ENCODE measurements at regions not wholly inside any gene's neighbourhood (a gene's known extent, or its start where the extent isn't known, plus 50 kb on each side); places are given as distances from the start of the nearest gene placed in this dataset.

GRCh38 chr2:180356676-180357075 is 349.6 kb upstream of the CWC22 start:
- CTCF ChIA-PET = interaction anchor here (0.6 kb wide), 1 partner anchor 225 kb away, joined by 4 read pairs; no protein-coding TSS in a partner anchor
- no peaks in the 10 kb centered on the region for H3K27me3 ChIP-seq (ENCODE audit: control insufficient read depth, insufficient read depth, low read length)
- H3K9me3 ChIP-seq (ENCODE audit: control insufficient read depth, insufficient read depth, low read length) = no peaks in the 10 kb centered on the region
- no peak overlapping the region for H3K27ac ChIP-seq (ENCODE audit: low read depth, low read length)
- POLR2A ChIA-PET = no interaction called here
- H3K4me3 ChIP-seq (ENCODE audit: low read depth, low read length) = no peak overlapping the region
- TF ChIP-seq CTCF (IDR thresholded peaks at IDR 0.05; ENCODE audit: low read depth, low read length) = no peak
- DNase-seq (ENCODE audit: low read depth, low spot score) = no peak

DNA sequence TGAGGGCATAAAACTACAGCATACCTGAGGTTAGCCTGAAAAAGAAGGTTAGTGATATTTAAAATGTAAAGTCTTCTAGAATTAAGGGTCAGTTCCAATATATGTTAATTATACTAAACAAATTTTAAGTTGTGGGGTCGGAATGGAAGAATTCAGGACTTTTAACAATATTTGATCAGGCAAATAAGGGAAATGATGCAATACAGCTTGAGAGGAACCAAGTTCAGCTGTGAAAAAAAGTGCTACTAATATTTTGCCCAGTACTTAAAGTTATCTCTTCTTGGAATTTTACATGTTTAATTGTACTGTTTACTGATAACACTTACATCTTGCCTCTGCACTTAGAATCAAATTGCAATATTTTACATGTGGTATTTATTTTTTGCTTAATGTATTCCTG is 345.5 kb upstream of the CWC22 start:
- no peaks in the 10 kb centered on the region for H3K27me3 ChIP-seq (ENCODE audit: control insufficient read depth, insufficient read depth, low read length)

DNA sequence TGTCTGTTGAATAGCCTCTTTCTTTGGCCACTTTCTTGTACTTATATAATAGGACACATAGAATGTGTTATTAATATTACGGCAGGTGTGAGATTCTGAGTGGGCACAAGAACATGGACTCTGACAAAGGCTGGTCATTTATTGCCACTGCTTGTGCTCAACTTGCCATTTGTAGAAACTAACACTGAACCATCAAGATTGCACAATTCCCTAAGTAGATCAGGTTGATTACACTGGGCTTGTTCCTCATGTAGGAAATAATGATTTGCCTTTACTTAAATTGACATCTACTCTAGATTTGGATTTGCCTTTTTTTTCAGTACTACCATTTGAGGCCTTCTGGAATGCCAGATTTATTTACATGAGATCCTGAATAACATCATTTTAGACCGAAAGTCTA is 342.7 kb upstream of the CWC22 start:
- no peak for TF ChIP-seq CTCF (IDR thresholded peaks at IDR 0.05; ENCODE audit: low read depth, low read length)
- ChIA-PET POLR2A (no interaction called here), CTCF (no interaction called here)
- Histone ChIP-seq H3K4me3 (ENCODE audit: low read depth, low read length) (no peak overlapping the region), H3K27me3 (ENCODE audit: control insufficient read depth, insufficient read depth, low read length) (no peaks in the 10 kb centered on the region), H3K9me3 (ENCODE audit: control insufficient read depth, insufficient read depth, low read length) (no peaks in the 10 kb centered on the region), H3K27ac (ENCODE audit: low read depth, low read length) (no peak overlapping the region)
- DNase-seq (ENCODE audit: low read depth, low spot score) = no peak

More for the DNA sequence above, 345.5 kb upstream of the CWC22 start:
- POLR2A ChIA-PET = no interaction called here
- Histone ChIP-seq H3K9me3 (ENCODE audit: control insufficient read depth, insufficient read depth, low read length) (no peaks in the 10 kb centered on the region), H3K4me3 (ENCODE audit: low read depth, low read length) (no peak overlapping the region), H3K27ac (ENCODE audit: low read depth, low read length) (no peak overlapping the region)
- CTCF ChIA-PET = no interaction called here
- DNase-seq (ENCODE audit: low read depth, low spot score) = no peak
- TF ChIP-seq CTCF (IDR thresholded peaks at IDR 0.05; ENCODE audit: low read depth, low read length) = no peak

DNA sequence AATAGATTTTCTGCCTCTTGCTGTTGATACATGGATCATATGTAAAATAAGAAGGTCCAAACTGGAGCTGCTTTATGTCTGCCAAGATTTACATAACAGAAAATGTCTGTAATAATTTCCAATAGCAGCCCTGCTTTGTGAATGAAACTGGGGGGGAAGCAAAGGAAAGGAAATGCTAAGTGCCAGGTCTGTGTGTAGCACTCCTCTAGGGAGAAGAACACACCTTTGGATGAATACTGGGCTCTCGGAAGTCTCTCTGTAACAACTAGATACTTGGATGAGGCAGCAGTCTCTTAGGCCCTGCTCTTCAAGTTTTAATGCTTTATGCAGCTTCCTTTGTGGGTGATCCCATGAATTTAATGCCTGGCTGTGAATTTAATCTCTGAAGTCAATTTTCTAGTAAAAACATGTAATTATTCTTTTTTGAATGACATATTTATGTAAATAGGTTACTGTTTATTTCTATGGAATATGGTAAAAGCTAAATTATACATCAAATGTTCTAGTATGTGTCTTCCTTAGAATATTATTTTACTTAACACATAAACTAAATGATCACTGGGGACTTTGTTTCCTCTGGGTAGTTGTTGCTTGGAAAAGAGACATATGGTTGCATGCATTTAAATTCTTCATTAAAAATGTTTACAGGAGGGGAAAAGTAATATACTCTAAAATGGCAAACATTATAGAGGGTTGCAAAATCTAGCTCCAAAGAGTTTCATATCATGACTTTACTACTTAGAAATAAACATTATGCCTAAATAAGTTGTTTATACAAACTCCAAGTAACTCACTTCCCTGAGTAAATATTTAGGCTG is 336.6 kb upstream of the CWC22 start:
- POLR2A ChIA-PET = no interaction called here
- no peak for TF ChIP-seq CTCF (IDR thresholded peaks at IDR 0.05; ENCODE audit: low read depth, low read length)
- no peak overlapping the region for H3K4me3 ChIP-seq (ENCODE audit: low read depth, low read length)
- DNase-seq (ENCODE audit: low read depth, low spot score) = no peak
- H3K9me3 ChIP-seq (ENCODE audit: control insufficient read depth, insufficient read depth, low read length) = no peaks in the 10 kb centered on the region
- no peak overlapping the region for H3K27ac ChIP-seq (ENCODE audit: low read depth, low read length)
- CTCF ChIA-PET = no interaction called here
- no peaks in the 10 kb centered on the region for H3K27me3 ChIP-seq (ENCODE audit: control insufficient read depth, insufficient read depth, low read length)

DNA sequence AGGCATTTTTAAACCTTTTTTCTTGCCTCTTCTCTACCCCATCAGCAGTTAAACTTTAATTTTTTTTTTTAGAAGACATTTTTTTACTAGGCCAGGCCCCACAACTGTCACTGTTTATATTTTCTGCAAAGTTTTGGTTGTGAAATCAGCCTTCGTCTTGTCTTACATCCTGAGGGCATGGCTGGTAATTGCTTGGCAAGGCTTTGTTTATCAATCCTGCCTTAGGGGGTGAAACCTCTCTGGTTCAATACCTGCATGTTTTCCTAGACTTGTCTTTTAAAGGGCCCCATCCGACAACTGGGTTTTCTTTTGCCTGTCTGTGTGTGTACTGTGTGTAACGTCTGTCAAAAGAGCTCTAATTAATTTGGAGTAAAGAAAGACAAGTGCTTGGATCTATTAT is 330.0 kb upstream of the CWC22 start:
- ChIA-PET POLR2A (no interaction called here), CTCF (no interaction called here)
- Histone ChIP-seq H3K9me3 (ENCODE audit: control insufficient read depth, insufficient read depth, low read length) (peaks cover 8% of the 10 kb centered on the region), H3K4me3 (ENCODE audit: low read depth, low read length) (no peak overlapping the region), H3K27me3 (ENCODE audit: control insufficient read depth, insufficient read depth, low read length) (no peaks in the 10 kb centered on the region), H3K27ac (ENCODE audit: low read depth, low read length) (no peak overlapping the region)
- TF ChIP-seq CTCF (IDR thresholded peaks at IDR 0.05; ENCODE audit: low read depth, low read length) = no peak
- no peak for DNase-seq (ENCODE audit: low read depth, low spot score)
